ENCODE measurements at regions not wholly inside any gene's neighbourhood (a gene's known extent, or its start where the extent isn't known, plus 50 kb on each side); places are given as distances from the start of the nearest gene placed in this dataset.

DNA sequence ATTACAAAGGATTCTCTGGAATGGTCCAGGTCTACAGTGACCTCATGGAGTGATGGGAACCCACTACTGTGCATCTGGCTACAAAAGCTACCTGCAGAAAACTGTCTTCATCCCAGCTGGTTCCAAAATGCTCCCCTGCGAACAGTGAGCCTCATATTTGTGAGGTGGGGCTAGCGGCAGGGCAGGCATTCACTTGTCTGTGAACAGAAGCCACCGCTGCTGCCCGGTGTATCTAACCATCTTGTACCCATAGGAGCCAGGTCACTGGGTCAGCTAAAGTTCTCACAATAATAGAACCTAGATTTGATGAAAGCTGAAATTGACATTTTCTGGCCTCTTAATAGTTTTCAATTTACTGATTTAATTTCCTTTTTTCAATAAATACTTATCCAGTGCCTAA is 150.7 kb downstream of the KLF13 start:
- Mint-ChIP-seq H3K27ac (peak overlapping the region; percentile 54), H3K4me3 (no peak overlapping the region), H3K4me1 (peaks cover 78% of the 10 kb centered on the region), H3K9me3 (peaks cover 2% of the 10 kb centered on the region), H3K36me3 (peaks cover 51% of the 10 kb centered on the region)
- ATAC-seq (no peak), DNase-seq (ENCODE audit: low spot score in 2 of 2) (no peak)

DNA sequence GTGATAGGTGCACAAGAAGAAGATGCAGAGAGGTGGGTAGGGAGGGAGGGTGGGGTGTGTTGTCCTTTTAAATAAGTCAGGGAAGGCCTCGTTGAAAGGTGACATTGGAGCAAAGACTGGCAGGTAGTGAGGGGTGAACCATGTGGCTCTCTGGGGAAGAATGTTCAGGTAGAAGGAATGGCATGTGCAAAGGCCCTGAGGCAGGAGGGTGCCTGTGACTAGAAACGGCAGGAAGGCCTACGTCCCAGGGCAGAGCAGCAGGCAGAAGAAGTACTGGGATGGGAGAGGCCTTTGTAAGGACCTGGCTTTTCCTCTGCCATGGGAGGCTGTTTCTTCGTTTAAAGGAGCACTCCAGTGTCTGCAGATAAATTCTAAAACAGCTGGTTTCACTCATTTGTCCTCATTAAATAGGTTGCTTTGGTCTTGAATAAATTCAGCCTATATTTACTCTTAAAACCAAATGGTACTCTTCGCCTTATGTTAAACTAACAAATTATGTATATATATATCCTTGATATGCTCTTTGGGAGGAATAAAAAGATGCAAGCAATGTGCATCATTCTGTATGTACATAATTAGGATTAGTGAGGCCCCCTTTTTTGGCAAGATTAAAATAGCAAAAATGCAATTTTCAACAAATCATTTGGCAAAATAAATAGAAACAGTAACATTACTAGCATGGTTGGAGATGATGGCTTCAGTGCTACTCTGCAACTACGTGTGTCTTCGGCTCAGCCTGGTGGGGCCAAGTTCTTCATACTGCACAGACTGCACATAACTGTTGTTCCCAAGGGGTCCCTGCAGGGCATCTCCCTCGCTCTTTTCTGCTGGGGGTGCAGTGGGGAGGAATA is 151.4 kb downstream of the KLF13 start:
- H3K36me3 Mint-ChIP-seq = peaks cover 58% of the 10 kb centered on the region
- DNase-seq (ENCODE audit: low spot score in 2 of 2) (no peak), ATAC-seq (no peak)
- H3K9me3 Mint-ChIP-seq = peaks cover 2% of the 10 kb centered on the region
- no peak overlapping the region for H3K4me3 Mint-ChIP-seq
- peak overlapping the region; percentile 83 for H3K27ac Mint-ChIP-seq
- peaks cover 70% of the 10 kb centered on the region for H3K4me1 Mint-ChIP-seq

DNA sequence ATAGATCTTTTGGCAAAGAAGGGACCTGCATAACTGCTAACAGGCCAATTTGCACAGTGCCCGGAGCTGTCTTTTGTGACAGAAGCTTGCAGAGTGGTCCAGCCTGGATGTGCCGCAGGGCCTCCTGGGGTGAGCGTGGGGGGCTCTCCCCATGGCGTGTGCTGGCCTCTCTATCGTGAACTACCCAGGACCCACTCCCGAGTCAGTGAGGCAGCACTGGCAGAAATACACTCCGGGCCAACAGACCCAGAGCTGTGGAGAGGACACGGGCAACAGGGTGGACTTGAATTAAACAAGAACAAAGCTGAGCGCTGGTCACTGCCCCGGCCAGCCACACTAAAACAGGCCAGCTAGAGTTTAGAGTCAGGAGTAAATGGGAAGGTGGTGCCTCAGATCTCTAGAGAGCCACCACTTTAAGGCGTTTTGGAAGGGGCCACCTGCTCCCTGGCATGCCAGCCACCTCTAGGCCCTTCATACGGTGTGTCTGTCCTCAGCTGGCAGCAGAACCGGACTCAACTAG is 152.1 kb downstream of the KLF13 start:
- Mint-ChIP-seq H3K4me3 (no peak overlapping the region), H3K9me3 (peaks cover 2% of the 10 kb centered on the region), H3K36me3 (peaks cover 60% of the 10 kb centered on the region), H3K4me1 (peaks cover 63% of the 10 kb centered on the region), H3K27ac (peak overlapping the region; percentile 83)
- DNase-seq (ENCODE audit: low spot score in 2 of 2) (no peak), ATAC-seq (no peak)

DNA sequence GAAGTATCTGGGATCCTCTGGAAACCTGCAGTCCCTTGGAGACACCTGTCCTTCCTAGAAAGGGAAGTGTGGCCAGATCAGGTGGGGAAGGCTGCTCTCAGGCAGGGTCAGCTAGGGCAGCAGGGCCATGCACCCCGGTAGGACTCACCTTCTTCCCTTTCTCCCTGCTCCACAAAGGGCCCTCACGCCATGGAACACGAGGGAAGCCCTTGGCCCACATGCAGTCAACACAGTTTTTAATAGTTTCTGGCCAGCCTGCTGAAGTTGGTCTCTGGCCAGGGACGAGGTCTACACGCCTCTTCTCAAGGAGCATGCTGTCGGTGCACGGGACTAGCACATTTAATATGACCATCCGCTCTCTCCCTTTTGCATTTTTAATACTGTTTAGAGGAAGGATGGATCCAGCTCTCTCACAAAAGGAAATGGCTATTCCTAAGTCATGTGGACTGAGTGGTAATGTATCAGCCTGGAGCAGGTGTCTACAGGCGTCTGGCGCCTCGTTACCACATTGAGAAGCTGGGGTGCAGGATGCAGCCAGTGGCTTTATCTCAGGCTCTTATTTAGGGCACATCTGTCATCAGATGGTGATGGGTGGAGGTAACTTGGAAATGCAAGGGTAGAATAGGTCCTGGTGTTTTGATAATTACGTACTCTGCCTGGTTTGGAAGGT is 153.9 kb downstream of the KLF13 start:
- Mint-ChIP-seq H3K4me3 (peak overlapping the region; percentile 85), H3K4me1 (peaks cover 65% of the 10 kb centered on the region), H3K27ac (peak overlapping the region; percentile 98), H3K9me3 (peaks cover 2% of the 10 kb centered on the region), H3K36me3 (peaks cover 66% of the 10 kb centered on the region)
- ATAC-seq = no peak
- DNase-seq (ENCODE audit: low spot score in 2 of 2) = no peak

DNA sequence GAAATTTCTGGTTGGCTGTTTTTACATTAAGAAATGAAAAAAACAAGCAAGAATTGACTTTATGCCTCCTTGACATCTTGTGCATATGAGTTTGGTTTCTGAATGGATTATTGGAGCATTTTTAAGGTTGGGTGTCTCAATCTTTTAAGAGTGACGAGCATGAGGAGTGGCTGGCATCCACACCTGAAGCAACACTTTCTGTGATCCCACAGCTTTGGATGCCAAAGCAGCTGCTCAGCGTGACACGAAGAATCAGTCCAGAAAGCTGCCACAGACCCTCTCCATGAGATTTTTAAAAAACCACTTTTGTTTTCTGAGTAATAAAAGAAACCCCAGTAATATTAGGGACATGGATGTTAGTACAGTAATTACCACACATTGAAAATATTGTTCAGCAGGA is 154.5 kb downstream of the KLF13 start:
- Mint-ChIP-seq H3K4me3 (peak overlapping the region; percentile 85), H3K27ac (peak overlapping the region; percentile 98), H3K9me3 (peaks cover 2% of the 10 kb centered on the region)

DNA sequence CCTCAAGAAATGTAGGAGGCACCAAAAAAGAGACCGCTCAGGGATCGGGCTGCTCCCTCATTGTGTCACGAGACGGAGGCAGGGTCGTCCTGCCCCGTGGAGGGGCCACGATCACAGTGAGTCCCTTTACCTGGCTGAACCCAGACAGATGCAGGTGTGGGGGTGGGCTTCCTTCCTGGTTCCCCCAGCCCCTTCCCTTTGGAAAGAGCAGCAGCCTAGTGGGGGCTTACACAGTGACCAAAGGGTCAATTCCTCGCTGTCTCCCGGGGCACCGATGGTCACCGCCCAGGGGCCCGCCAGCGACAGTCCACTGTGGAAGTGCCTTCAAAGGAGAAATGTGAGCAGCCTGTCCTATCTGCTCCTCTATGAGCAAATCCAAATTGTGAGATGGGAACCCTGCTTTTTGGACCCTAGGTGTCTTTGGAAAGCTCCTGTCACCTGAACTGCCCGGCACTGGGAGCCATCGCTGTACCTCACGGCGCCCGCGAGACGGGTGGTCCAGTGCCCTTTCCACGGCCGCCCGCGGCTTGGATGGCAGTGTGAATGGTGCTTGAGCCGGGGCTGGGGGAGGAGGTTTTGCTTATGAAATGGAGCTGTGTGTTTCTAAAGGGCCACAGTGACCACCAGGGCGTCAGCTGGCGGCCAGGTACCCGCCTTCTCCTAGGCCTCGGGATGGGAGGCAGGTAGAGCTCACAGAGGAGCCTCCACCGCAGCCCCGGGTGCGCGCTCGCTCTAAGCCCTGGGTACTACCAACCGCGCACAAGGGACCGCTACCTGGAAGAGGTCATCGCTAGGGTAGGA is 155.7 kb downstream of the KLF13 start:
- Mint-ChIP-seq H3K4me1 (peaks cover 65% of the 10 kb centered on the region), H3K36me3 (peaks cover 65% of the 10 kb centered on the region), H3K9me3 (peaks cover 2% of the 10 kb centered on the region), H3K4me3 (peak overlapping the region; percentile 85), H3K27ac (peak overlapping the region; percentile 98)
- ATAC-seq (no peak), DNase-seq (ENCODE audit: low spot score in 2 of 2) (no peak)

More for the DNA sequence above, 154.5 kb downstream of the KLF13 start:
- H3K4me1 Mint-ChIP-seq = peaks cover 60% of the 10 kb centered on the region
- DNase-seq (ENCODE audit: low spot score in 2 of 2) = no peak
- ATAC-seq = no peak
- peaks cover 66% of the 10 kb centered on the region for H3K36me3 Mint-ChIP-seq

DNA sequence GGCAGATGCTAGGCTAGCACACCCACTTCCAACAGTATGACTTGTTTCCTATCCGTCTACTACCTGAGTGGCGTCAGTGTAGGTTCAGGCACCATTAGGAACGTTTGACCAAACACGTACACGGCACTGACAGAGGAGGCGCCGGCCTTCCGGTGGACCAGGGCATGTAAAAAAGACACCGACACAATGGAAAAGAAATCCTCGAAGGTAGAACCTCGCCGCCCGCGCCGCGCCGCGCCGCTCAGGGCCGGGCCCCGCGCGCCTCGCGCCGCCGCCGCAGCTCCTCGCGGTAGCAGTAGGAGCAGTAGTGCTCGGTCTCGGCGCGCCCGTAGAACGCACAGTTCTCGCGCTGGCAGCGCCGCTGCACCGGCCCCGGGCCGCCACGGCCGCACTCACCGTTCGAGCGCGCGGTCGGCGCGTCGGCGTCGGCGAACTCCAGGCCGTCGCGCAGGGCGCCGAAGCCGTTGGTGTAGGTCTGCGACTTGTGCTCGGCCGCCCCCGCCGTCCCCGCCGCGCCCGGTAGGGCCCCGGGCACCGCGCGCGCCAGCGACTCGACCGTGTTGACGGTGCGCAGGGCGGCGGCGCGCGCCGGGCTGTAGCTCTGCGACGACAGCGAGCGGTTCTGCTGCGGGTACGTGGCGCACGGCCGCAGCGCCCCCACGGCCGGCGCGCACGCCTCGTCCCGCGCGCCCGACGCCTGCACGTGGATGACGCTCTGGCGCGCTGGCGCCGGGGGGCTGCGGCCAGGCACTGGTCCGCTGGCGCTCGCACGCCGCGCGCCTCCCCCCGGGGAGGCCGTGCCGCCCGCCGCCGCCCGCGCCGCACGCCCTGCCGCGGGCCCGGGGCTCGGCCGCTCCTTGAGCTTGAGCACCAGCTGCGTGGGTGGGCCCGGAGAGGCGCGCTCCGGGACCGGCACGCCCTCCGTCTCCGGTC is 156.7 kb downstream of the KLF13 start:
- Mint-ChIP-seq H3K9me3 (no peaks in the 10 kb centered on the region), H3K36me3 (peaks cover 60% of the 10 kb centered on the region), H3K27ac (peak overlapping the region; percentile 98), H3K4me1 (peaks cover 67% of the 10 kb centered on the region), H3K4me3 (peak overlapping the region; percentile 89)
- peak; percentile 78 for ATAC-seq
- peak; percentile 35 to 72 for DNase-seq (ENCODE audit: low spot score in 2 of 2)

DNA sequence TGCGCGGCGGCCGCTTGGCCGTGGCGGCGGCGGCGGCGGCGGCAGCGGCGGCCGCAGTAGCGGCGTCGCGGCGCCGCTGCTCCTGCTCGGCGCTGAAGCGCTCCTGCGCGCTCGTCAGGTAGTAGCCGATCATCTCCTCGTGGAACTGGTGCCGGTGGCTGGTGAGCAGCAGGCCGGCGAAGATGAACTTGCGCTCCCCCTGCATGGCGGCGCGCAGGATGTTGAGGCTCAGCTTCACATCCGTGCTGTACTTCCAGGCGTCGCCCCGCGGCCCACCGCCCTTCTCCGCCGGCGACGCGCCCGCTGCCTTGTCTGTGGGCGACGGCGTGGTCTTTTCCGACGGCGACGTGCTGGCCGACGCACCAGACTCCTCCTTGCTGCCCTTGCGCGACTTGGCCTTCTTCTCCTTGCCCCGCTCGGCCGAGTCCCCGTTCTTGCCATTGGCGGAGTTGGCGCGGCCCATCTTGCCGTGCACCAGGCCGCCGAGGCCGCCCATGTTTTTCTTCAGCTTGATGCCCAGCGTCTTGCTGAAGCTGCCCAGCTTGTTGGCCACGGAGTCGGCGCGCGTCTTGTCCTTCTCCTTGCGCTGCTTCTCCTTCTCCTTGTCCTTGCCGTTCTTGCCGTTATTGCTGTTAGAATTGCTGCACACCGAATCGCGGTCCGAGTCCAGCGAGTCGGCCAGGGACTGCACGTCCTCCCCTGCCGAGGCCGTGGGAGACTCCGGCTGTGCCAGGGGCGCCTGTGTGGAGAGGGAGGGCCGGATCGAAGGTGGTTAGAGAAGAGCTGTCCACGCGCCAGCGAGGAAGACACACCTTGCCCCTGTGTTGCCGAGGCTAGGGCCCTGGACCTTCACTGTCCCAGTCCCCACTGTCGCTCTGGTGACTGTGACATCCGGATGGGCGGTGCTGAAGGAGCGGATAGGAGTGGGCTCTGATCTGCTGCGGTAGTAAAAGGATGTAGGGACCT is 157.6 kb downstream of the KLF13 start:
- DNase-seq (ENCODE audit: low spot score in 2 of 2) (no peak), ATAC-seq (peak; percentile 14)
- H3K4me3 Mint-ChIP-seq = peak overlapping the region; percentile 89
- peaks cover 69% of the 10 kb centered on the region for H3K4me1 Mint-ChIP-seq
- H3K36me3 Mint-ChIP-seq = peaks cover 53% of the 10 kb centered on the region
- H3K9me3 Mint-ChIP-seq = no peaks in the 10 kb centered on the region
- H3K27ac Mint-ChIP-seq = peak overlapping the region; percentile 95

DNA sequence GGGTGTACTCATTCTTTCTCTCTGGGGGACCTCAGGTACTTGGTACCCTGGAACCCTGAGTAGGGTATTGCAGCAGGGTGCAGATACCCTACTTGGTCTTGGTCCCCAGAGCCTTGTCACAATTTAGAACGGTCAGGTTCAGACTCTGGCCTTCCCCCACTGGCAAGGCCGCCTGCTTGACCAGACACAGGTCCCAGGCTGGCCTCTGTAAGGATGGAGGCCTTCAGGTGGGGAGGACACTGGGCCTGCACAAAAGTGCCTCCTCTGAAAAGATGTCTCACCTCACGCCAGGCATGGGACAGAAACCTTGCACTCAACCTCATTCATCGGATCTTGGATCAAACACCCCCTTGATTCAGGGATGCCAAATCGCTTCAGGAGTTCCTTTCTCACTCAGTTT is 158.4 kb downstream of the KLF13 start:
- Mint-ChIP-seq H3K9me3 (no peaks in the 10 kb centered on the region), H3K36me3 (peaks cover 45% of the 10 kb centered on the region), H3K4me3 (peak overlapping the region; percentile 89), H3K4me1 (peaks cover 67% of the 10 kb centered on the region), H3K27ac (peak overlapping the region; percentile 95)
- ATAC-seq (no peak), DNase-seq (ENCODE audit: low spot score in 2 of 2) (no peak)

DNA sequence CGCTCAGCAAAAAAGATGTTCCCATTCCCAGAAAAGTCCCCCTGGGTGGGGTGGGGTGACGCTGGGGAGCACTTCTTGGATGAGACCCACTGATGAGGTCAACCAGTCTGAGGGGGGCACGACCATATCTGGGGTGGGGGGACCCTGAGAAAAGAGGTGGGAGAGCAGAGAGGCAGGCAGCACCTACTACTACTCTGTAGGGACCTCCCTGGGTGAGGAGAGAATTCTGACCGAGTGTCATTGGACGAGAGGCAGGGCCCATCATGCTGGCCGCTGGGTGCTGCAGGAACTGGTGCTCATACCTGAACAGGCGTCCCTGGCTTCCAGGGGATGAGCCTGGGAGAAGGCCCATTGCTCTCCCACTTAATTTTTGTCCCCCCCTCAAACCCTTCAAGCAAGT is 158.8 kb downstream of the KLF13 start:
- Mint-ChIP-seq H3K9me3 (no peaks in the 10 kb centered on the region), H3K4me1 (peaks cover 63% of the 10 kb centered on the region), H3K36me3 (peaks cover 41% of the 10 kb centered on the region), H3K4me3 (peak overlapping the region; percentile 89), H3K27ac (no peak overlapping the region)
- no peak for ATAC-seq
- no peak for DNase-seq (ENCODE audit: low spot score in 2 of 2)

DNA sequence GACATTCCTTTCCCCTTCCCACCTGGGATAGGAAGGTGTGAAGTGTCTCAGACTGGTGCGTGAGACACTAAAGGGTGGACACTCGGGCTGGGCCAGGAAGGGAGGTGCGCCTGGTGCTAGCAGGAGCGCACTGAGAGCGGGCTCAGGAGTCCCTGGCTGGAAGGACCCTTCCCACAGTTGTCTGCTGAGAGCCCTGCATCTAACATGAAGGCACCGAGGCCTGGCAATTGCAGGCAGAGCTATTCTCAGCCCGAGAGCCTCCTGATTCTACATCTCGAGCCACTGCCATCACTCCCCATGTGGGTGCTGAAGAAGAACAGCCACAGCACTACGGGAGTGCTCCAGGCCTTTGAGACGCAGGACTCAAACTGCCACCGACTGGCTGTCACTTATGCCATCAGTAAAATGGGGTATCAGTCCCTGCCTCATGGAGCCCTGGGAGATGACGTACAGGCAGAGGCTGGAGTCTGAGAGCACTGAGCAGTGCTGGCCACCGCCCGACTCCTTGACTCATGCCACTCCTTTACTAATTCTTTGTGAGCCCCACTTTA is 159.4 kb downstream of the KLF13 start:
- Mint-ChIP-seq H3K4me3 (peak overlapping the region; percentile 89), H3K27ac (no peak overlapping the region), H3K9me3 (peaks cover 2% of the 10 kb centered on the region), H3K36me3 (peaks cover 35% of the 10 kb centered on the region), H3K4me1 (peaks cover 61% of the 10 kb centered on the region)
- DNase-seq (ENCODE audit: low spot score in 2 of 2) (no peak), ATAC-seq (no peak)

DNA sequence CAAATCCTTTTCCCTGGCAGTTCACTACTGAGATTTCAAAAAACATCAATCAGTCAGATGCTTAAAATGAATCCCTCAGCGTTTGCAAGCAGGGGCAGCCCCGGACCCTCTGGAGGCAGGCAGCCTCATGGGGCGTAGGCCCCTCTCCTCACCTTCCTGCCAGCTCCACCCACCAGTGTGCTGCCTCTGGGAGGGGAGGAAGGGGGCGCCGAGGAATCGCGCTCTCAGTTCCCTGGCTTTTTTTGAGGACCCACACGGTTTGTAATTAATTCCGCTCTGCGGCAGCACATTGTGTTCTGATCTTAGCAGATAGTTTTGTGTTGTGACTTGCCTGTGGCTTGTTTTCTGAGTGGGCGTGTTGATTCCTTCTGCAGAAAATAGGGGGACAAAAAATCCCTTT is 159.9 kb downstream of the KLF13 start:
- no peak for DNase-seq (ENCODE audit: low spot score in 2 of 2)
- Mint-ChIP-seq H3K4me1 (peaks cover 64% of the 10 kb centered on the region), H3K4me3 (peak overlapping the region; percentile 5), H3K27ac (no peak overlapping the region), H3K36me3 (peaks cover 30% of the 10 kb centered on the region), H3K9me3 (peaks cover 7% of the 10 kb centered on the region)
- ATAC-seq = no peak

All from stimulated activated effector memory CD8-positive, alpha-beta T cell treated with anti-CD3 and anti-CD28 coated beads, Interleukin-12 subunit alpha, Interleukin-12 subunit beta, amount 100 ng/mL, for 72 hours (primary cell).